A172 (cell line): ENCODE measurements at regions not wholly inside any gene's neighbourhood (a gene's known extent, or its start where the extent isn't known, plus 50 kb on each side); places are given as distances from the start of the nearest gene placed in this dataset.

Experiments
- DNase-seq: peaks from one replicate; pipeline ENCODE4 v3.0.0-alpha.2; 2015; ENCODE audit warnings: low spot score

GRCh38 chr18:24894880-24895279 lies 434.4 kb downstream of the HRH4 start:
- no peak for DNase-seq

GRCh38 chr18:24897461-24897860 lies 437.0 kb downstream of the HRH4 start:
- DNase-seq = no peak

GRCh38 chr18:24910221-24910620 lies 441.7 kb downstream of the ZNF521 start:
- DNase-seq = no peak

GRCh38 chr18:24913507-24914170 lies 438.3 kb downstream of the ZNF521 start:
- DNase-seq = no peak

GRCh38 chr18:24914171-24914525 lies 437.8 kb downstream of the ZNF521 start:
- DNase-seq = no peak

- DNase-seq = no peak
These were observed 437.3 kb downstream of the ZNF521 start for GRCh38 chr18:24914685-24915084.

- DNase-seq = no peak
These were observed 436.4 kb downstream of the ZNF521 start for GRCh38 chr18:24915547-24915946.

- DNase-seq = no peak
These were observed 434.2 kb downstream of the ZNF521 start for GRCh38 chr18:24917767-24918166.

- DNase-seq = no peak
These were observed 433.7 kb downstream of the ZNF521 start for GRCh38 chr18:24918257-24918656.

GRCh38 chr18:24919181-24919797 lies 432.7 kb downstream of the ZNF521 start:
- no peak for DNase-seq

- no peak for DNase-seq
These were observed 429.5 kb downstream of the ZNF521 start for GRCh38 chr18:24922491-24922890.

GRCh38 chr18:24923138-24923537 lies 428.8 kb downstream of the ZNF521 start:
- no peak for DNase-seq

GRCh38 chr18:24924066-24924716 lies 427.8 kb downstream of the ZNF521 start:
- DNase-seq = no peak

GRCh38 chr18:24926649-24927048 lies 425.3 kb downstream of the ZNF521 start:
- no peak for DNase-seq

GRCh38 chr18:24928301-24928878 lies 423.6 kb downstream of the ZNF521 start:
- DNase-seq = no peak

GRCh38 chr18:24930478-24930877 lies 421.5 kb downstream of the ZNF521 start:
- DNase-seq = no peak

GRCh38 chr18:24930971-24931370 lies 421.0 kb downstream of the ZNF521 start:
- no peak for DNase-seq

GRCh38 chr18:24933345-24933744 lies 418.6 kb downstream of the ZNF521 start:
- no peak for DNase-seq

GRCh38 chr18:24934258-24934932 lies 417.6 kb downstream of the ZNF521 start:
- DNase-seq = no peak

- DNase-seq = no peak
These were observed 417.0 kb downstream of the ZNF521 start for GRCh38 chr18:24935008-24935407.

- no peak for DNase-seq
These were observed 416.1 kb downstream of the ZNF521 start for GRCh38 chr18:24935896-24936295.

GRCh38 chr18:24936691-24937090 lies 415.3 kb downstream of the ZNF521 start:
- DNase-seq = no peak
